D721Med (cell line): ENCODE measurements at regions not wholly inside any gene's neighbourhood (a gene's known extent, or its start where the extent isn't known, plus 50 kb on each side); places are given as distances from the start of the nearest gene placed in this dataset.

Experiments used
- DNase-seq: peaks from one replicate; pipeline ENCODE4 v3.0.0; 2011; ENCODE audit warnings: low spot score; ENCODE audit not compliant: insufficient read length
- FAIRE-seq: peaks from 2 replicates; lab custom pipeline; 2011; peaks lifted over from hg19 to GRCh38; lab: Jason Lieb, UNC
- CTCF ChIP-seq: IDR thresholded peaks from 2 replicates; pipeline ENCODE4 v1.5.1; 2012; ENCODE audit warnings: mild to moderate bottlenecking, control low read depth; ENCODE audit not compliant: insufficient read depth; ENCODE audit errors: missing control alignments

- TF ChIP-seq CTCF, result no peak
- FAIRE-seq, result no peak
These were observed 296.4 kb upstream of the VCX start for GRCh38 chrX:7546551-7547080.

GRCh38 chrX:7545564-7545963 is 297.4 kb upstream of the VCX start:
- DNase-seq (no peak), FAIRE-seq (no peak)
- TF ChIP-seq CTCF, result no peak

More at GRCh38 chrX:7546551-7547080, 296.4 kb upstream of the VCX start:
- DNase-seq, result no peak

- no peak for DNase-seq
- no peak for TF ChIP-seq CTCF
- no peak for FAIRE-seq
These were observed 300.2 kb upstream of the VCX start for GRCh38 chrX:7542587-7543380.

- TF ChIP-seq CTCF, result no peak
- FAIRE-seq (no peak), DNase-seq (no peak)
These were observed 320.1 kb upstream of the VCX start for GRCh38 chrX:7522860-7523259.

- FAIRE-seq (no peak), DNase-seq (no peak)
- no peak for TF ChIP-seq CTCF
These were observed 327.1 kb upstream of the VCX start for GRCh38 chrX:7515681-7516413.

- no peak for FAIRE-seq
- no peak for DNase-seq
These were observed 327.9 kb upstream of the VCX start for GRCh38 chrX:7514871-7515599.

More at GRCh38 chrX:7514871-7515599, 327.9 kb upstream of the VCX start:
- TF ChIP-seq CTCF, result no peak
